DOHH2 (cell line): ENCODE measurements at regions not wholly inside any gene's neighbourhood (a gene's known extent, or its start where the extent isn't known, plus 50 kb on each side); places are given as distances from the start of the nearest gene placed in this dataset.

ENCODE experiments used
- H3F3A ChIP-seq: fragments of 200-600 bp; sonication (generic), shearing (Covaris generic); 2 replicates; pipeline ENCODE4 v1.6.0; 2016; ENCODE audit warnings: antibody characterized with exemption, mild to moderate bottlenecking; ENCODE audit not compliant: control insufficient read depth, insufficient read depth
- H3K27ac ChIP-seq: fragments of 200-600 bp; sonication (generic); 2 replicates; pipeline ENCODE4 v1.5.1; 2014; ENCODE audit warnings: low read depth, mild to moderate bottlenecking, low read length, moderate library complexity
- H3K27me3 ChIP-seq: fragments of 200-600 bp; sonication (generic); 2 replicates; pipeline ENCODE4 v1.6.1; 2014; ENCODE audit warnings: mild to moderate bottlenecking, low read length, mixed read lengths; ENCODE audit not compliant: control insufficient read depth
- H3K36me3 ChIP-seq: fragments of 200-600 bp; sonication (generic); 2 replicates; pipeline ENCODE4 v1.6.1; 2014; ENCODE audit warnings: mild to moderate bottlenecking, low read length, moderate library complexity, mixed read lengths; ENCODE audit not compliant: control insufficient read depth
- H3K4me1 ChIP-seq: fragments of 200-600 bp; sonication (generic); 2 replicates; pipeline ENCODE4 v1.6.1; 2014; ENCODE audit warnings: mild to moderate bottlenecking, low read length, mixed read lengths; ENCODE audit not compliant: control insufficient read depth
- H3K4me2 ChIP-seq: fragments of 200-600 bp; sonication (generic); 2 replicates; pipeline ENCODE4 v1.6.0; 2014; ENCODE audit warnings: mild to moderate bottlenecking, low read length, moderate library complexity
- H3K4me3 ChIP-seq: fragments of 200-600 bp; sonication (generic); 2 replicates; pipeline ENCODE4 v1.5.1; 2014; ENCODE audit warnings: mild to moderate bottlenecking, low read length, mixed read lengths
- H3K79me2 ChIP-seq: fragments of 200-600 bp; sonication (generic); 2 replicates; pipeline ENCODE4 v1.6.1; 2014; ENCODE audit warnings: mild to moderate bottlenecking, low read length, mixed read lengths; ENCODE audit not compliant: control insufficient read depth
- H3K9me2 ChIP-seq: fragments of 200-600 bp; sonication (generic); replicated peaks from 2 replicates; pipeline ENCODE4 v1.6.1; 2014; ENCODE audit warnings: mild to moderate bottlenecking, low read length, mixed read lengths; ENCODE audit not compliant: control insufficient read depth
- H3K9me3 ChIP-seq: fragments of 200-600 bp; sonication (generic); 2 replicates; pipeline ENCODE4 v1.6.1; 2014; ENCODE audit warnings: antibody characterized with exemption, low read length, mixed read lengths; ENCODE audit not compliant: control insufficient read depth, insufficient read depth
- H4K20me1 ChIP-seq: fragments of 200-600 bp; sonication (generic); 2 replicates; pipeline ENCODE4 v1.6.0; 2014; ENCODE audit warnings: low read depth, mild to moderate bottlenecking, antibody characterized with exemption, low read length, moderate library complexity; ENCODE audit not compliant: control insufficient read depth, insufficient read depth
- CTCF ChIP-seq: fragments of 200-600 bp; sonication (generic); IDR thresholded peaks from one replicate; pipeline ENCODE4 v1.5.1; 2014; ENCODE audit warnings: antibody characterized with exemption, mild to moderate bottlenecking, low read depth, low read length; ENCODE audit not compliant: poor library complexity, severe bottlenecking
- EZH2phosphoT487 ChIP-seq: fragments of 200-600 bp; sonication (generic); IDR thresholded peaks from 2 replicates; pipeline ENCODE4 v1.6.1; 2017; ENCODE audit warnings: borderline replicate concordance, mild to moderate bottlenecking, antibody characterized with exemption, low read length, moderate library complexity, mixed read lengths

- H3F3A ChIP-seq: no peaks in the 10 kb centered on the region
- TF ChIP-seq EZH2phosphoT487: no peak
- H3K27me3 ChIP-seq: no peaks in the 10 kb centered on the region
- no peaks in the 10 kb centered on the region for H3K9me2 ChIP-seq
- H3K9me3 ChIP-seq: no peaks in the 10 kb centered on the region
- H3K36me3 ChIP-seq: no peaks in the 10 kb centered on the region
- H3K4me3 ChIP-seq: no peak overlapping the region
- H4K20me1 ChIP-seq: no peaks in the 10 kb centered on the region
- H3K27ac ChIP-seq: no peak overlapping the region
- H3K4me1 ChIP-seq: no peaks in the 10 kb centered on the region
- no peaks in the 10 kb centered on the region for H3K79me2 ChIP-seq
- H3K4me2 ChIP-seq: no peak overlapping the region
These were observed 55.0 kb upstream of the PACRGL start for GRCh38 chr4:20645236-20645635.

- Histone ChIP-seq H3K27ac (no peak overlapping the region), H3K9me3 (no peaks in the 10 kb centered on the region), H3F3A (no peaks in the 10 kb centered on the region), H3K4me1 (no peaks in the 10 kb centered on the region), H3K4me2 (no peak overlapping the region), H3K9me2 (no peaks in the 10 kb centered on the region), H3K4me3 (no peak overlapping the region), H4K20me1 (no peaks in the 10 kb centered on the region), H3K27me3 (no peaks in the 10 kb centered on the region), H3K36me3 (no peaks in the 10 kb centered on the region), H3K79me2 (no peaks in the 10 kb centered on the region)
- no peak for TF ChIP-seq EZH2phosphoT487
- no peak for TF ChIP-seq CTCF
These were observed 54.0 kb upstream of the PACRGL start for GRCh38 chr4:20646287-20646686.
